ENCODE measurements at regions not wholly inside any gene's neighbourhood (a gene's known extent, or its start where the extent isn't known, plus 50 kb on each side); places are given as distances from the start of the nearest gene placed in this dataset.
A peak's percentile ranks its signal among the peaks of the same experiment; 100 is the strongest.

- peak in 1 of 3 donors; percentile 55 for DNase-seq
- TF ChIP-seq CTCF (IDR thresholded peaks at IDR 0.05; ENCODE audit: control extremely low read depth, extremely low read depth): no peak
- Histone ChIP-seq H3K36me3 (ENCODE audit: control insufficient read depth in 4 of 4, insufficient read depth in 4 of 4, low read length in 4 of 4) (no peaks in the 10 kb centered on the region), H3K27ac (ENCODE audit: low read depth in 1 of 2, low read length in 1 of 2) (no peak overlapping the region), H3K27me3 (ENCODE audit: control insufficient read depth in 3 of 3, insufficient read depth in 3 of 3, low read length in 2 of 3) (no peaks in the 10 kb centered on the region), H3K9ac (ENCODE audit: insufficient read depth in 1 of 2, low read length in 2 of 2) (no peak overlapping the region), H3K4me3 (no peak overlapping the region), H3K9me3 (ENCODE audit: control insufficient read depth in 4 of 4, insufficient read depth in 3 of 4, low read length in 3 of 4) (no peaks in the 10 kb centered on the region), H3K4me1 (ENCODE audit: control insufficient read depth in 5 of 5, insufficient read depth in 5 of 5, low read length in 5 of 5) (no peaks in the 10 kb centered on the region)
- ATAC-seq (ENCODE audit: insufficient read depth, low FRiP score): no peak
- WGBS, 2 donors: 79 to 85% methylated on average over 2 of the region's 2 CpGs
Measured at GRCh38 chr3:71924721-71925120, 139.8 kb upstream of the PROK2 start.

- H3K9me3 ChIP-seq (ENCODE audit: control insufficient read depth in 4 of 4, insufficient read depth in 3 of 4, low read length in 3 of 4): peaks cover 0 to 1% (median 0%) of the 10 kb centered on the region in 4 donors
- H3K9ac ChIP-seq (ENCODE audit: insufficient read depth in 1 of 2, low read length in 2 of 2): no peak overlapping the region
- peaks cover 0 to 3% (median 0%) of the 10 kb centered on the region in 5 donors for H3K4me1 ChIP-seq (ENCODE audit: control insufficient read depth in 5 of 5, insufficient read depth in 5 of 5, low read length in 5 of 5)
- DNase-seq (no peak), ATAC-seq (ENCODE audit: insufficient read depth, low FRiP score) (no peak)
- no peak overlapping the region for H3K27ac ChIP-seq (ENCODE audit: low read depth in 1 of 2, low read length in 1 of 2)
- TF ChIP-seq CTCF (IDR thresholded peaks at IDR 0.05; ENCODE audit: control extremely low read depth, extremely low read depth): no peak
- H3K36me3 ChIP-seq (ENCODE audit: control insufficient read depth in 4 of 4, insufficient read depth in 4 of 4, low read length in 4 of 4): no peaks in the 10 kb centered on the region
- H3K4me3 ChIP-seq: no peak overlapping the region
- 94% methylated on average over 1 of the region's 1 CpG for WGBS, 2 donors
- H3K27me3 ChIP-seq (ENCODE audit: control insufficient read depth in 3 of 3, insufficient read depth in 3 of 3, low read length in 2 of 3): peaks cover 0 to 3% (median 0%) of the 10 kb centered on the region in 3 donors
Measured at GRCh38 chr3:71921036-71921435, 136.1 kb upstream of the PROK2 start.

- Histone ChIP-seq H3K27me3 (ENCODE audit: control insufficient read depth in 3 of 3, insufficient read depth in 3 of 3, low read length in 2 of 3) (peaks cover 0 to 3% (median 0%) of the 10 kb centered on the region in 3 donors), H3K27ac (ENCODE audit: low read depth in 1 of 2, low read length in 1 of 2) (no peak overlapping the region), H3K9ac (ENCODE audit: insufficient read depth in 1 of 2, low read length in 2 of 2) (no peak overlapping the region), H3K9me3 (ENCODE audit: control insufficient read depth in 4 of 4, insufficient read depth in 3 of 4, low read length in 3 of 4) (peaks cover 0 to 1% (median 0%) of the 10 kb centered on the region in 4 donors), H3K36me3 (ENCODE audit: control insufficient read depth in 4 of 4, insufficient read depth in 4 of 4, low read length in 4 of 4) (no peaks in the 10 kb centered on the region), H3K4me3 (no peak overlapping the region), H3K4me1 (ENCODE audit: control insufficient read depth in 5 of 5, insufficient read depth in 5 of 5, low read length in 5 of 5) (peaks cover 0 to 3% (median 0%) of the 10 kb centered on the region in 5 donors)
- WGBS, 2 donors: 60 to 71% methylated on average over 3 of the region's 3 CpGs
- no peak for TF ChIP-seq CTCF (IDR thresholded peaks at IDR 0.05; ENCODE audit: control extremely low read depth, extremely low read depth)
- ATAC-seq (ENCODE audit: insufficient read depth, low FRiP score) (no peak), DNase-seq (no peak)
Measured at GRCh38 chr3:71919572-71919971, 134.6 kb upstream of the PROK2 start.

GRCh38 chr3:71917545-71917944 is 132.6 kb upstream of the PROK2 start:
- Histone ChIP-seq H3K9me3 (ENCODE audit: control insufficient read depth in 4 of 4, insufficient read depth in 3 of 4, low read length in 3 of 4) (peaks cover 0 to 1% (median 0%) of the 10 kb centered on the region in 4 donors), H3K4me3 (no peak overlapping the region), H3K27me3 (ENCODE audit: control insufficient read depth in 3 of 3, insufficient read depth in 3 of 3, low read length in 2 of 3) (peaks cover 0 to 3% (median 0%) of the 10 kb centered on the region in 3 donors), H3K36me3 (ENCODE audit: control insufficient read depth in 4 of 4, insufficient read depth in 4 of 4, low read length in 4 of 4) (no peaks in the 10 kb centered on the region), H3K9ac (ENCODE audit: insufficient read depth in 1 of 2, low read length in 2 of 2) (no peak overlapping the region), H3K27ac (ENCODE audit: low read depth in 1 of 2, low read length in 1 of 2) (no peak overlapping the region), H3K4me1 (ENCODE audit: control insufficient read depth in 5 of 5, insufficient read depth in 5 of 5, low read length in 5 of 5) (peaks cover 0 to 3% (median 0%) of the 10 kb centered on the region in 5 donors)
- 27 to 62% methylated on average over 2 of the region's 2 CpGs for WGBS, 2 donors
- DNase-seq: no peak
- TF ChIP-seq CTCF (IDR thresholded peaks at IDR 0.05; ENCODE audit: control extremely low read depth, extremely low read depth): no peak
- ATAC-seq (ENCODE audit: insufficient read depth, low FRiP score): no peak
